DMS114 treated with DMSO at 0.1 percent for 48 hours (cell line): ENCODE measurements at regions not wholly inside any gene's neighbourhood (a gene's known extent, or its start where the extent isn't known, plus 50 kb on each side); places are given as distances from the start of the nearest gene placed in this dataset.
A peak's percentile ranks its signal among the peaks of the same experiment; 100 is the strongest.
"Not testable (repeated sequence)": the region's sequence is repeated elsewhere in the genome, so short reads cannot be mapped to it uniquely, and the experiment has no call there.

Experiments
- DNase-seq: peaks from one replicate; lab custom pipeline; 2025; ENCODE audit not compliant: unreplicated experiment; lab: John Stamatoyannopoulos, UW

- DNase-seq, result no peak
These were observed 315.7 kb downstream of the REEP3 start for GRCh38 chr10:63836666-63837442.

GRCh38 chr10:63841761-63842160 lies 320.6 kb downstream of the REEP3 start:
- no peak for DNase-seq

GRCh38 chr10:63843107-63843506 lies 321.9 kb downstream of the REEP3 start:
- no peak for DNase-seq

- not testable (repeated sequence) for DNase-seq
These were observed 327.7 kb downstream of the REEP3 start for GRCh38 chr10:63848871-63849270.

GRCh38 chr10:63862860-63863259 lies 341.7 kb downstream of the REEP3 start:
- no peak for DNase-seq

GRCh38 chr10:63865210-63865609 lies 344.0 kb downstream of the REEP3 start:
- DNase-seq, result no peak

- DNase-seq, result peak; percentile 81
These were observed 345.0 kb downstream of the REEP3 start for GRCh38 chr10:63866075-63866746.

GRCh38 chr10:63866747-63867140 lies 345.5 kb downstream of the REEP3 start:
- DNase-seq, result peak; percentile 38

GRCh38 chr10:63878428-63878827 lies 357.2 kb downstream of the REEP3 start:
- no peak for DNase-seq

GRCh38 chr10:63883861-63884260 lies 362.7 kb downstream of the REEP3 start:
- no peak for DNase-seq

GRCh38 chr10:63884426-63884825 lies 363.2 kb downstream of the REEP3 start:
- no peak for DNase-seq

- no peak for DNase-seq
These were observed 364.0 kb downstream of the REEP3 start for GRCh38 chr10:63885156-63885555.

- DNase-seq, result no peak
These were observed 365.3 kb downstream of the REEP3 start for GRCh38 chr10:63886281-63887022.

GRCh38 chr10:63887023-63887589 lies 365.9 kb downstream of the REEP3 start:
- no peak for DNase-seq

- DNase-seq, result no peak
These were observed 366.6 kb downstream of the REEP3 start for GRCh38 chr10:63887600-63888370.

GRCh38 chr10:63889803-63890202 lies 368.6 kb downstream of the REEP3 start:
- DNase-seq, result no peak

GRCh38 chr10:63896992-63897391 lies 375.8 kb downstream of the REEP3 start:
- DNase-seq, result no peak

GRCh38 chr10:63899673-63900300 lies 378.6 kb downstream of the REEP3 start:
- DNase-seq, result no peak

GRCh38 chr10:63901228-63901627 lies 380.0 kb downstream of the REEP3 start:
- DNase-seq, result no peak

- no peak for DNase-seq
These were observed 380.7 kb downstream of the REEP3 start for GRCh38 chr10:63901881-63902280.
